ENCODE measurements at regions not wholly inside any gene's neighbourhood (a gene's known extent, or its start where the extent isn't known, plus 50 kb on each side); places are given as distances from the start of the nearest gene placed in this dataset.

- no peaks in the 10 kb centered on the region for H3K79me1 ChIP-seq (ENCODE audit: low read depth, low read length)
- H2AFZ ChIP-seq (ENCODE audit: low read length): no peak overlapping the region
- H2AK5ac ChIP-seq (ENCODE audit: low read depth, low read length): no peak overlapping the region
- H2BK120ac ChIP-seq (replicated peaks; ENCODE audit: low read depth, low read length): no peak overlapping the region
- H2BK5ac ChIP-seq (ENCODE audit: low read depth, low read length): no peak overlapping the region
- no peak overlapping the region for H2BK12ac ChIP-seq (ENCODE audit: low read depth, low read length)
- no peaks in the 10 kb centered on the region for H3K36me3 ChIP-seq (ENCODE audit: control insufficient read depth in 2 of 4, insufficient read depth in 4 of 4, low read length in 3 of 4)
- FAIRE-seq (no peak), DNase-seq (ENCODE audit: low read depth in 1 of 2, low spot score in 2 of 2) (no peak)
- WGBS, 2 experiments (ENCODE audit: extremely low coverage in 1 of 2, insufficient coverage in 1 of 2, insufficient read length in 1 of 2, insufficient replicate concordance in 2 of 2, low coverage in 1 of 2, low lambda C conversion rate in 2 of 2, missing lambda C conversion rate in 1 of 2): 89% methylated on average over 2 of the region's 2 CpGs; no CpG with 5 or more reads in 1 of the 2 experiments
- no peaks in the 10 kb centered on the region for H3K79me2 ChIP-seq (ENCODE audit: control insufficient read depth in 1 of 2, insufficient read depth in 2 of 2, low read length in 2 of 2)
- H4K91ac ChIP-seq (replicated peaks; ENCODE audit: insufficient read length, low read length): no peak overlapping the region
- H4K8ac ChIP-seq (ENCODE audit: extremely low read depth, insufficient read depth, low read length): no peak overlapping the region; the same call in 1 of the 2 replicates
- H3K9ac ChIP-seq (replicated peaks in 1 of 4; ENCODE audit: extremely low read depth in 1 of 4, low read depth in 3 of 4, low read length in 3 of 4): no peak overlapping the region
- 0 out of 4 replicates have a peak, but pooled peaks cover 0 to 3% of the 10 kb centered on the region in 2 experiments for H3K9me3 ChIP-seq (ENCODE audit: insufficient read depth in 2 of 2, low read depth in 1 of 2, low read length in 1 of 2)
- H3K27me3 ChIP-seq (replicated peaks in 1 of 4; ENCODE audit: control insufficient read depth in 3 of 4, extremely low read depth in 1 of 4, insufficient read depth in 3 of 4, low read length in 3 of 4): no peaks in the 10 kb centered on the region; a peak in 1 of 7 replicates
- H3K23ac ChIP-seq (ENCODE audit: insufficient read length): no peak overlapping the region
- no peaks in the 10 kb centered on the region for H3K23me2 ChIP-seq (ENCODE audit: low read depth, low read length)
- H3K27ac ChIP-seq (ENCODE audit: low read depth, low read length): no peak overlapping the region
- no peak overlapping the region; a peak in 1 of 4 replicates for H3K4me2 ChIP-seq (ENCODE audit: insufficient read depth in 1 of 2, low read depth in 2 of 2, low read length in 2 of 2)
- H3K18ac ChIP-seq (ENCODE audit: extremely low read depth, low read length): no peak overlapping the region
- peaks cover 3 to 7% (median 4%) of the 10 kb centered on the region in 4 experiments; a peak in 4 of 7 replicates for H3K4me1 ChIP-seq (replicated peaks in 1 of 4; ENCODE audit: control insufficient read depth in 3 of 4, insufficient read depth in 4 of 4, low read length in 3 of 4)
- H4K5ac ChIP-seq (ENCODE audit: insufficient read length, low read depth, low read length): no peak overlapping the region
- H3K4ac ChIP-seq (replicated peaks; ENCODE audit: insufficient read length, low read depth, low read length): peak overlapping the region; percentile 50
- no peak overlapping the region for H3K56ac ChIP-seq (replicated peaks; ENCODE audit: insufficient read length, low read depth, low read length)
- ChIA-PET POLR2A (ENCODE audit: partially characterized antibody) (interaction anchor here (0.7 kb wide), 1 partner anchor 8 kb away, joined by 3 read pairs; no protein-coding TSS in a partner anchor), CTCF (ENCODE audit: partially characterized antibody) (no interaction called here)
- no peak overlapping the region for H3K4me3 ChIP-seq (ENCODE audit: extremely low read depth in 1 of 4, insufficient read depth in 2 of 4, low read depth in 3 of 4, low read length in 4 of 4)
- no peak overlapping the region for H3K14ac ChIP-seq (ENCODE audit: insufficient read length)
- H2BK15ac ChIP-seq (ENCODE audit: low read length): no peak overlapping the region
- no peaks in the 10 kb centered on the region for H4K20me1 ChIP-seq (replicated peaks in 1 of 2; ENCODE audit: control insufficient read depth in 1 of 2, insufficient read depth in 2 of 2, low read length in 2 of 2)
- no peak overlapping the region for H2BK20ac ChIP-seq (ENCODE audit: low read length)
- TF ChIP-seq JUN (IDR thresholded peaks at IDR 0.05; ENCODE audit: low read depth, low read length) (no peak), SP1 (IDR thresholded peaks at IDR 0.05; ENCODE audit: low read depth, low read length) (no peak)
Measured at GRCh38 chr20:11776687-11777086, 141.0 kb upstream of the BTBD3 start.

Data from H1 (cell line).